ENCODE measurements at regions not wholly inside any gene's neighbourhood (a gene's known extent, or its start where the extent isn't known, plus 50 kb on each side); places are given as distances from the start of the nearest gene placed in this dataset.

DNA sequence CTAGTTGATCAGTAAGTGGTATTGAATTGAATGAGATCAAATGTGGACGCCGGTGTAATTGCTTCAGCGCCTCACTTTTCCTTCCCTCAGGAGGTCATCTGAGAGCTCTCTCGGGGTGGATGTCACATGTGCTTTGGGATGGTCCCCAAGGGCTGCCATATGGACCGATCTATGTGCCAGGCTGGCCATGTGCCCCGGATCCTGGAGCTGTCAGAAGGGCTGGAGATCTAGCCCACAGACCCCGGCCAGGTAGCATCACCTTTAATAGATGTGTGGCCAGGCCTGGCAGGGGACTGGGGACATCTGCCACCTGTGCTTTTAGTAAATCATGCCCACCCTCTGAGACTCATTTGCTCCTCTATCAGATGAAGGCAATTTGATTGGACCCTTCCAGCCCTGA is 95.3 kb upstream of the CRHR1 start:
- TF ChIP-seq CTCF (IDR thresholded peaks at IDR 0.05; ENCODE audit: insufficient read depth, low read length, poor library complexity, severe bottlenecking) = no peak

GRCh38 chr17:45689451-45689850 is 94.7 kb upstream of the CRHR1 start:
- H3K4me3 ChIP-seq (replicated peaks; ENCODE audit: low read depth, low read length) = no peak overlapping the region
- DNase-seq (ENCODE audit: extremely low read depth, insufficient read length) = no peak
- no peaks in the 10 kb centered on the region for H3K36me3 ChIP-seq (ENCODE audit: control insufficient read depth, insufficient read depth, low read length)
- H3K27me3 ChIP-seq (replicated peaks; ENCODE audit: control insufficient read depth, insufficient read depth, low read length) = no peaks in the 10 kb centered on the region; the same call in 1 of the 2 replicates
- TF ChIP-seq CTCF (IDR thresholded peaks at IDR 0.05; ENCODE audit: insufficient read depth, low read length, poor library complexity, severe bottlenecking) = no peak

More for the DNA sequence above, 95.3 kb upstream of the CRHR1 start:
- DNase-seq (ENCODE audit: extremely low read depth, insufficient read length) = no peak
- Histone ChIP-seq H3K36me3 (ENCODE audit: control insufficient read depth, insufficient read depth, low read length) (no peaks in the 10 kb centered on the region), H3K4me3 (replicated peaks; ENCODE audit: low read depth, low read length) (no peak overlapping the region), H3K27me3 (replicated peaks; ENCODE audit: control insufficient read depth, insufficient read depth, low read length) (no peaks in the 10 kb centered on the region; the same call in 1 of the 2 replicates)

GRCh38 chr17:45690625-45691275 is 93.4 kb upstream of the CRHR1 start:
- Histone ChIP-seq H3K27me3 (replicated peaks; ENCODE audit: control insufficient read depth, insufficient read depth, low read length) (no peaks in the 10 kb centered on the region; the same call in 1 of the 2 replicates), H3K36me3 (ENCODE audit: control insufficient read depth, insufficient read depth, low read length) (no peaks in the 10 kb centered on the region), H3K4me3 (replicated peaks; ENCODE audit: low read depth, low read length) (no peak overlapping the region)
- DNase-seq (ENCODE audit: extremely low read depth, insufficient read length) = no peak
- TF ChIP-seq CTCF (IDR thresholded peaks at IDR 0.05; ENCODE audit: insufficient read depth, low read length, poor library complexity, severe bottlenecking) = no peak

GRCh38 chr17:45692661-45693060 is 91.5 kb upstream of the CRHR1 start:
- TF ChIP-seq CTCF (IDR thresholded peaks at IDR 0.05; ENCODE audit: insufficient read depth, low read length, poor library complexity, severe bottlenecking) = no peak
- no peak for DNase-seq (ENCODE audit: extremely low read depth, insufficient read length)
- Histone ChIP-seq H3K4me3 (replicated peaks; ENCODE audit: low read depth, low read length) (no peak overlapping the region), H3K27me3 (replicated peaks; ENCODE audit: control insufficient read depth, insufficient read depth, low read length) (no peaks in the 10 kb centered on the region; the same call in 1 of the 2 replicates), H3K36me3 (ENCODE audit: control insufficient read depth, insufficient read depth, low read length) (no peaks in the 10 kb centered on the region)

DNA sequence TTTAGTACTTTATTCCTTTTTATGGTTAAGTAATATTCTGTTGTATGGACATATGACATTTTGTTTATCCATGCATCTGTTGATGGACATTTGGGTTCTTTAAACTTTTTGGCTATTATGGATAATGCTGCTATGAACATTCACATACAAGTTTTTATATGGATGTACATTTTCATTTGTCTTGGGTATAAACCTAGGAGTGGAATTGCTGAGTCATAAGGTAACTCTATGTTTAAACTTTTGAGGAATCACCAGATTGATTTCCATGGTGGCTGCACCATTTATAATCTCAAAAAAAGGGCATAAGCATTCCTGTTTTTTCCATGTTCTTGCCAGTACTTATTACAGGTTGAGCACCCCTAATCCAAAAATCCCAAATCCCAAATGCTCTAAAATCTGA is 90.3 kb upstream of the CRHR1 start:
- DNase-seq (ENCODE audit: extremely low read depth, insufficient read length) = no peak
- Histone ChIP-seq H3K4me3 (replicated peaks; ENCODE audit: low read depth, low read length) (no peak overlapping the region), H3K27me3 (replicated peaks; ENCODE audit: control insufficient read depth, insufficient read depth, low read length) (no peaks in the 10 kb centered on the region; the same call in none of the 2 replicates), H3K36me3 (ENCODE audit: control insufficient read depth, insufficient read depth, low read length) (no peaks in the 10 kb centered on the region)
- TF ChIP-seq CTCF (IDR thresholded peaks at IDR 0.05; ENCODE audit: insufficient read depth, low read length, poor library complexity, severe bottlenecking) = no peak

- H3K36me3 ChIP-seq (ENCODE audit: control insufficient read depth, insufficient read depth, low read length) = no peaks in the 10 kb centered on the region
Measured at GRCh38 chr17:45696442-45696841, 87.7 kb upstream of the CRHR1 start.

More at GRCh38 chr17:45696442-45696841, 87.7 kb upstream of the CRHR1 start:
- Histone ChIP-seq H3K4me3 (replicated peaks; ENCODE audit: low read depth, low read length) (no peak overlapping the region), H3K27me3 (replicated peaks; ENCODE audit: control insufficient read depth, insufficient read depth, low read length) (peaks cover 2% of the 10 kb centered on the region)
- no peak for TF ChIP-seq CTCF (IDR thresholded peaks at IDR 0.05; ENCODE audit: insufficient read depth, low read length, poor library complexity, severe bottlenecking)
- DNase-seq (ENCODE audit: extremely low read depth, insufficient read length) = no peak

All from GM06990 (cell line).